ENCODE measurements at regions not wholly inside any gene's neighbourhood (a gene's known extent, or its start where the extent isn't known, plus 50 kb on each side); places are given as distances from the start of the nearest gene placed in this dataset.
"Not testable (repeated sequence)": the region's sequence is repeated elsewhere in the genome, so short reads cannot be mapped to it uniquely, and the experiment has no call there.

DNA sequence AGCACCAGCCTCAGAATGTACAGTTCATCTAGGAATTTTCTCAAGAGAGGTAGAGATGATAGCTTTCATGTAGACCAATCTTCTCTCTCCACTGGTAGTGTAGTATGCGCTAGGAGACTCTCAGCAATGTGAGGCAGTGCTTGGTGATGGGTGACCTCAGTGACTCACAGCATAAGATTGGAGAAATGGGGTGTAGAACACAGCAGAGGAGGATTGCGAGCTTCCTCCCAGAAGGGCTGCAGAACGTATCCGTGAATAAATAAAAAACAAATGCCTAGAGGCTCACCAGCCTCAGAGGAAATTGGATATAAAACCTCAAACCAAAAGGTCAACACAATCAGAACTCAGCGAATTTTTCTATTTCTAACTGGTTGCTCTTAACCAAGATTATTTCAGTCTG is 182.9 kb upstream of the RXFP2 start:
- Histone ChIP-seq H3K36me3 (ENCODE audit: control insufficient read depth, insufficient read depth, low read length) (no peaks in the 10 kb centered on the region), H3K27me3 (ENCODE audit: control insufficient read depth, insufficient read depth, low read length) (no peaks in the 10 kb centered on the region), H3K4me3 (ENCODE audit: low read depth, low read length) (no peak overlapping the region)
- TF ChIP-seq, protein P1, sequence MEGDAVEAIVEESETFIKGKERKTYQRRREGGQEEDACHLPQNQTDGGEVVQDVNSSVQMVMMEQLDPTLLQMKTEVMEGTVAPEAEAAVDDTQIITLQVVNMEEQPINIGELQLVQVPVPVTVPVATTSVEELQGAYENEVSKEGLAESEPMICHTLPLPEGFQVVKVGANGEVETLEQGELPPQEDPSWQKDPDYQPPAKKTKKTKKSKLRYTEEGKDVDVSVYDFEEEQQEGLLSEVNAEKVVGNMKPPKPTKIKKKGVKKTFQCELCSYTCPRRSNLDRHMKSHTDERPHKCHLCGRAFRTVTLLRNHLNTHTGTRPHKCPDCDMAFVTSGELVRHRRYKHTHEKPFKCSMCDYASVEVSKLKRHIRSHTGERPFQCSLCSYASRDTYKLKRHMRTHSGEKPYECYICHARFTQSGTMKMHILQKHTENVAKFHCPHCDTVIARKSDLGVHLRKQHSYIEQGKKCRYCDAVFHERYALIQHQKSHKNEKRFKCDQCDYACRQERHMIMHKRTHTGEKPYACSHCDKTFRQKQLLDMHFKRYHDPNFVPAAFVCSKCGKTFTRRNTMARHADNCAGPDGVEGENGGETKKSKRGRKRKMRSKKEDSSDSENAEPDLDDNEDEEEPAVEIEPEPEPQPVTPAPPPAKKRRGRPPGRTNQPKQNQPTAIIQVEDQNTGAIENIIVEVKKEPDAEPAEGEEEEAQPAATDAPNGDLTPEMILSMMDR (IDR thresholded peaks at IDR 0.05; ENCODE audit: insufficient read depth, low read length, severe bottlenecking), result no peak
- no peak for DNase-seq (ENCODE audit: low read depth)
- FAIRE-seq, result no peak

DNA sequence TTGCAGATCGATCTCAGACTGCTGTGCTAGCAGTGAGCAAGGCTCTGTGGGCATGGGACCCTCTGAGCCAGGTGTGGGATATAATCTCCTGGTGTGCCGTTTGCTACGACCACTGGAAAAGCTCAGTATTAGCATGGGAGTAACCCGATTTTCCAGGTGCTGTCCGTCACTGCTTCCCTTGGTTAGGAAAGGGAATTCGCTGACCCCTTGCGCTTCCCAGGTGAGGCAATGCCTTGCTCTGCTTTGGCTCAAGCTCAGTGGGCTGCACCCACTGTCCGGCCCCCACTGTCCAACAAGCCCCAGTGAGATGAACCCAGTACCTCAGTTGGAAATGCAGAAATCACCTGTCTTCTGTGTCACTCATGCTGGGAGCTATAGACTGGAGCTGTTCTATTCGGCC is 155.1 kb upstream of the RXFP2 start:
- not testable (repeated sequence) for H3K4me3 ChIP-seq (ENCODE audit: low read depth, low read length); H3K36me3 ChIP-seq (ENCODE audit: control insufficient read depth, insufficient read depth, low read length); FAIRE-seq; H3K27me3 ChIP-seq (ENCODE audit: control insufficient read depth, insufficient read depth, low read length); DNase-seq (ENCODE audit: low read depth)

DNA sequence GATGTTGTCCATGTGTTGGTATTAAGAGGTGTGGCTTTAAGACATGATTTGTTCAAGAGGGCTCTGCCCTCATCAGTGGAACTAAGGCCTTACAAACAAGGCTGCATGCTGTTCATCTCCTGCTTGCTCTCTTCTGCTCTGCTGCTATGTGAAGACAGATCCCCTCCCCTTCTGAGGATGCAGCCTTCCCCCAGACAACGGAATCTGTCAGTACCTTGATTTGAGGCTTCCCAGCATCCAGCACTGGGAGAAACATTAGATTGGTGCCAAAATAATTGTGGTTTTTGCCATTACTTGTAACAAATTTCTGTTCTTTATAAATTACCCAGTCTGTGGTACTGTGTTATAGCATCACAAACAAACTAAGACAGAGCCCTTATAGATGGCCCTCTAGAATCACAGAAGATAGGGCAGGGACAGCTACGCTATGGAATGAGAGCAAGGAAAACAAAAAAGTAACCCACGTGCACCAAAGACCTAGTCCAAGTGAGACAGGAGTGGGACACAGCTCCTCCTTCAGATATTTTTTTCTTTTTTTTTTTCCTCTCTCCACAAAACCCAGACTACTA is 151.5 kb upstream of the RXFP2 start:
- no peak for FAIRE-seq
- H3K4me3 ChIP-seq (ENCODE audit: low read depth, low read length), result no peak overlapping the region
- TF ChIP-seq, protein P1 (IDR thresholded peaks at IDR 0.05; ENCODE audit: insufficient read depth, low read length, severe bottlenecking), result no peak

DNA sequence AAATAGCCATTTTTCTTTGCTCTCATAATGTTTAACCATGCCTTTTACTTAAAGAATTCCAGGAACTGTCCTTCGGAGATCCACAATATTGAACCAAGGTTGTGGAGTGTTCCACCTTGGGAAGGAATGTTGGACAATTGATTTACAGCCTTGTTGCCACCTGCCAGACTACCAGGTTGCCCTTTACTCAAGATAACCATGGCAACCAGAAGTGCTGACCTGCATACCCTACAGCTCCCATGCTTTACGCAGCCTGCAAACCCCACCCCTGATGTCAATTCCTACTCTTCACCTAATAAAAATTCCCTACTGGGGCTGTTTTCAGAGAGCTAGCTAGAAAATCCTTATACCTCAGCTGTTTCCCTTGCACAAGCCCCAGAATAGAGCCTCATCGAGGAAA is 151.0 kb upstream of the RXFP2 start:
- H3K27me3 ChIP-seq (ENCODE audit: control insufficient read depth, insufficient read depth, low read length), result no peaks in the 10 kb centered on the region

More for the DNA sequence above, 151.5 kb upstream of the RXFP2 start:
- H3K36me3 ChIP-seq (ENCODE audit: control insufficient read depth, insufficient read depth, low read length), result no peaks in the 10 kb centered on the region
- H3K27me3 ChIP-seq (ENCODE audit: control insufficient read depth, insufficient read depth, low read length), result no peaks in the 10 kb centered on the region
- no peak for DNase-seq (ENCODE audit: low read depth)

DNA sequence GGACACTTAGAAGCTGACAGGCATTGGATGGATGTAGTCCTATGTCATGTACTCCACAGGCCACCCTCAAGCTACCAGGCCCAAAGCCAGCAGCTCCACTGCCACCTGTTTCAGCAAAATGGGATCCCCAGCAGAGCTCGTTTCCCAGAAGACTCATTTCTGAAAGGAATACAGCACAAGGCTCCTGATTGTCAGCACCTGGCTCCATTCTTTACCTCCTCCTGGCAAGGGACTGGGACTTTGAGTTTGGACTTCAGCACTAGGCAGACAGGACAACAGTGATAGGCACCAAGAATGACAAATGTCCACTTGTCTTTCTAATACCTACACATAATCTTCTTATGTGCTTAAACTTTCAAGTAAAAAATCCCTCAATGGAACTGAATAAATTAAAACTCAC is 150.4 kb upstream of the RXFP2 start:
- DNase-seq (ENCODE audit: low read depth) (no peak), FAIRE-seq (no peak)
- TF ChIP-seq, protein P1 (IDR thresholded peaks at IDR 0.05; ENCODE audit: insufficient read depth, low read length, severe bottlenecking), result no peak
- Histone ChIP-seq H3K4me3 (ENCODE audit: low read depth, low read length) (no peak overlapping the region), H3K36me3 (ENCODE audit: control insufficient read depth, insufficient read depth, low read length) (no peaks in the 10 kb centered on the region), H3K27me3 (ENCODE audit: control insufficient read depth, insufficient read depth, low read length) (no peaks in the 10 kb centered on the region)

More for the DNA sequence above, 151.0 kb upstream of the RXFP2 start:
- Histone ChIP-seq H3K36me3 (ENCODE audit: control insufficient read depth, insufficient read depth, low read length) (no peaks in the 10 kb centered on the region), H3K4me3 (ENCODE audit: low read depth, low read length) (no peak overlapping the region)
- DNase-seq (ENCODE audit: low read depth) (no peak), FAIRE-seq (no peak)
- TF ChIP-seq, protein P1 (IDR thresholded peaks at IDR 0.05; ENCODE audit: insufficient read depth, low read length, severe bottlenecking), result no peak

DNA sequence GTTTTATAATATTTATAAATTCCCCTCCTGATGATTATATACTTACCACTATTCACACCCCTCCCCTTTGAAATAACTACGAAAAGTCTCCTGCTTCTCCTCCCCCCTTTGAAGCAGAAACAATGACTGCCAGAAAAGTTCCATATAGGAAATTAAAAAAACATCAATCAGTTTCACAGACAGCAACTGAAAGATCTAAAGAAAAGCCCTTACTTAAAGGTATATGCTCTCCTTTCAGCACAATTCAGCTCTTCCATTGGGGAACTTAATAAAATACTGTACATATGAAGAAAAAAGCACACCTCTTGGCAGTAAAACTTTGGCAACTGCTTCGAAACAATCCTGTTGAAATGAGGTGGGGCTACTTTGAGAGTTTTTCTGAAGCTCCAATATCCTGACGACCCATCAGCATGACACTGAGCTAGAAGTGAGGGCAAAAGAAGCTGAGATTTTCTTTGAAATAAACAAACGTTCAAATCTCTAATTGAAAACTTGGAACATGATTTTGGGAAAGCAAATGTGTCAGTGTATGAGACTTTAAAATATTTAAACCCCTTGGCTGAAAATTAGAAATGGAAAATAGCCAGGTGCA is 147.6 kb upstream of the RXFP2 start:
- TF ChIP-seq, protein P1 (IDR thresholded peaks at IDR 0.05; ENCODE audit: insufficient read depth, low read length, severe bottlenecking), result no peak
- FAIRE-seq (no peak), DNase-seq (ENCODE audit: low read depth) (no peak)
- no peaks in the 10 kb centered on the region for H3K36me3 ChIP-seq (ENCODE audit: control insufficient read depth, insufficient read depth, low read length)
- no peak overlapping the region for H3K4me3 ChIP-seq (ENCODE audit: low read depth, low read length)
- H3K27me3 ChIP-seq (ENCODE audit: control insufficient read depth, insufficient read depth, low read length), result no peaks in the 10 kb centered on the region

Measured in bronchial epithelial cell (primary cell).